Upper lobe of left lung (tissue), 4 donors: ENCODE measurements at regions not wholly inside any gene's neighbourhood (a gene's known extent, or its start where the extent isn't known, plus 50 kb on each side); places are given as distances from the start of the nearest gene placed in this dataset.

Experiments
- CTCF ChIP-seq, 6 experiments: fragments of 450-650 bp in 4 of 6; fragments of 200-600 bp in 2 of 6; sonication (generic) in 2 of 6; IDR thresholded peaks; one replicate each; pipeline ENCODE4 v1.5.1; 2016 to 2019; ENCODE audit warnings: antibody characterized with exemption in 6 of 6
- EP300 ChIP-seq, 4 donors: sonication (generic); formaldehyde crosslinking; IDR thresholded peaks; one replicate each; pipeline ENCODE4 v1.5.1; 2017; ENCODE audit warnings: antibody characterized with exemption in 4 of 4, control low read depth in 2 of 4

GRCh38 chr3:13229273-13229949, 156.2 kb upstream of the IQSEC1 start:
- TF ChIP-seq EP300 (IDR thresholded peaks at IDR 0.05) (no peak), CTCF (IDR thresholded peaks at IDR 0.05) (no peak)
